CD4-positive, alpha-beta T cell (primary cell): ENCODE measurements at regions not wholly inside any gene's neighbourhood (a gene's known extent, or its start where the extent isn't known, plus 50 kb on each side); places are given as distances from the start of the nearest gene placed in this dataset.

Experiments used
- ATAC-seq: fragments of 200-7000 bp; cut with Tn5 transposase; one replicate; pipeline ENCODE4 v1.10.0; 2022; ENCODE audit warnings: mild to moderate bottlenecking; ENCODE audit not compliant: poor library complexity
- CTCF ChIA-PET: fragments of 350-600 bp; sonication (Branson Sonifier 250); formaldehyde crosslinking; loops from one replicate; lab custom pipeline; 2021; ENCODE audit warnings: antibody characterized with exemption, inconsistent platforms; lab: Charles Lee
- POLR2A ChIA-PET: fragments of 350-600 bp; sonication (Branson Sonifier 250); formaldehyde crosslinking; loops from one replicate; lab custom pipeline; 2021; ENCODE audit warnings: antibody characterized with exemption, inconsistent platforms; lab: Charles Lee
- DNase-seq, 14 experiments: peaks; one replicate each; pipeline ENCODE4 v3.0.0-alpha.2; 2013 to 2020; ENCODE audit warnings: mixed read lengths in 2 of 14
- H3K27ac ChIP-seq, 2 donors: one replicate each; pipeline versions ENCODE4 v1.5.1 to v1.7.0; 2013; ENCODE audit warnings: low read length in 2 of 2, low read depth in 1 of 2, mild to moderate bottlenecking in 1 of 2
- H3K27me3 ChIP-seq, 2 experiments: 1 replicate in 1 of 2; 2 replicates in 1 of 2; pipeline versions ENCODE4 v1.6.1 to v1.7.0; 2013; ENCODE audit warnings: low read length in 2 of 2, control low read depth in 1 of 2, mild to moderate bottlenecking in 1 of 2, moderate library complexity in 1 of 2; ENCODE audit not compliant: insufficient read depth in 2 of 2, control insufficient read depth in 1 of 2
- H3K36me3 ChIP-seq: one replicate; pipeline ENCODE4 v1.6.1; 2013; ENCODE audit warnings: low read length, control low read depth; ENCODE audit not compliant: insufficient read depth
- H3K4me1 ChIP-seq: one replicate; pipeline ENCODE4 v1.6.1; 2013; ENCODE audit warnings: low read length, control low read depth; ENCODE audit not compliant: insufficient read depth
- H3K4me3 ChIP-seq: one replicate; pipeline ENCODE4 v1.5.1; 2013; ENCODE audit warnings: mild to moderate bottlenecking, low read length, moderate library complexity
- H3K9me3 ChIP-seq, 2 experiments: 1 replicate in 1 of 2; 2 replicates in 1 of 2; pipeline versions ENCODE4 v1.6.1 to v1.7.0; 2013; ENCODE audit warnings: low read length in 2 of 2, mild to moderate bottlenecking in 2 of 2, control low read depth in 1 of 2, moderate library complexity in 1 of 2; ENCODE audit not compliant: control insufficient read depth in 1 of 2, insufficient read depth in 1 of 2
- H3K27ac Mint-ChIP-seq: one replicate; pipeline ENCODE4 v1.8.0; 2020; ENCODE audit warnings: mixed read lengths
- H3K27me3 Mint-ChIP-seq: one replicate; pipeline ENCODE4 v1.8.0; 2021; ENCODE audit warnings: mixed read lengths
- H3K36me3 Mint-ChIP-seq: one replicate; pipeline ENCODE4 v1.8.0; 2021; ENCODE audit warnings: low read depth, mixed read lengths
- H3K4me1 Mint-ChIP-seq: one replicate; pipeline ENCODE4 v1.8.0; 2021; ENCODE audit warnings: low read depth, mixed read lengths
- H3K4me3 Mint-ChIP-seq: one replicate; pipeline ENCODE4 v1.8.0; 2020; ENCODE audit warnings: mild to moderate bottlenecking, mixed read lengths
- H3K9me3 Mint-ChIP-seq: one replicate; pipeline ENCODE4 v1.8.0; 2020; ENCODE audit warnings: mixed read lengths
- intact Hi-C, 2 experiments: fragments of 100-400 bp; cut with DNase I in 1 of 2; cut with micrococcal nuclease in 1 of 2; formaldehyde crosslinking; loops; one replicate each; pipeline versions ENCODE4 v1.15.1 to v1.9.0; 2023 to 2025; cut with DNase I, micrococcal nuclease
- TF ChIP-seq, protein P1 (sequence below): fragments of 200-600 bp; IDR thresholded peaks from one replicate; pipeline ENCODE4 v1.8.0; 2022; ENCODE audit warnings: antibody characterized with exemption, mild to moderate bottlenecking

DNA sequence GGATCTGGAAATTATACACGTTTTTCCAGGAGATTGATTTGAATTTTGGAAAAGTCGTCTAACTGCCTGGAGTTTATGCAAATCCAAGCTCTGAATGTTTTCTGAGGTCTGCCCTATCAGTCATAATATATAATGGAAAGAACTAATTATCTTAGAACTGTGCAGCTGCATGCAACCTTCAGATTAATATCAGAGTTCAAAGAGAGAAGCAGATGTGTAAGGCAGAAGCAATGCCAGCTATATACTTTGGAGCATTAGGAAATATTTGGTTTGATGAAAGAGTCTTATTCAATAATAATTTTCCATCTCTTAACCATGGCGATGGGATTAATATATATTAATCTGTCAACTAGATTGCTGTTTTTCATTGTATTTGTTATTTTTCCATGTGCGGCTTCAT, 500.9 kb downstream of the NEBL start:
- H3K27ac ChIP-seq, result no peak overlapping the region
- no peak overlapping the region for H3K27ac Mint-ChIP-seq
- ATAC-seq, result no peak
- H3K4me3 Mint-ChIP-seq, result no peak overlapping the region
- peaks cover 0 to 11% of the 10 kb centered on the region in 2 experiments for H3K9me3 ChIP-seq
- H3K4me1 Mint-ChIP-seq, result no peaks in the 10 kb centered on the region
- TF ChIP-seq, protein P1, sequence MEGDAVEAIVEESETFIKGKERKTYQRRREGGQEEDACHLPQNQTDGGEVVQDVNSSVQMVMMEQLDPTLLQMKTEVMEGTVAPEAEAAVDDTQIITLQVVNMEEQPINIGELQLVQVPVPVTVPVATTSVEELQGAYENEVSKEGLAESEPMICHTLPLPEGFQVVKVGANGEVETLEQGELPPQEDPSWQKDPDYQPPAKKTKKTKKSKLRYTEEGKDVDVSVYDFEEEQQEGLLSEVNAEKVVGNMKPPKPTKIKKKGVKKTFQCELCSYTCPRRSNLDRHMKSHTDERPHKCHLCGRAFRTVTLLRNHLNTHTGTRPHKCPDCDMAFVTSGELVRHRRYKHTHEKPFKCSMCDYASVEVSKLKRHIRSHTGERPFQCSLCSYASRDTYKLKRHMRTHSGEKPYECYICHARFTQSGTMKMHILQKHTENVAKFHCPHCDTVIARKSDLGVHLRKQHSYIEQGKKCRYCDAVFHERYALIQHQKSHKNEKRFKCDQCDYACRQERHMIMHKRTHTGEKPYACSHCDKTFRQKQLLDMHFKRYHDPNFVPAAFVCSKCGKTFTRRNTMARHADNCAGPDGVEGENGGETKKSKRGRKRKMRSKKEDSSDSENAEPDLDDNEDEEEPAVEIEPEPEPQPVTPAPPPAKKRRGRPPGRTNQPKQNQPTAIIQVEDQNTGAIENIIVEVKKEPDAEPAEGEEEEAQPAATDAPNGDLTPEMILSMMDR, result no peak
- H3K27me3 ChIP-seq, result no peaks in the 10 kb centered on the region
- no peaks in the 10 kb centered on the region for H3K4me1 ChIP-seq
- ChIA-PET CTCF (no interaction called here), POLR2A (no interaction called here)
- no peak overlapping the region for H3K4me3 ChIP-seq
- peaks cover 3% of the 10 kb centered on the region for H3K9me3 Mint-ChIP-seq
- H3K36me3 ChIP-seq, result no peaks in the 10 kb centered on the region
- no peaks in the 10 kb centered on the region for H3K27me3 Mint-ChIP-seq
- DNase-seq, result no peak
- intact Hi-C loops, result no loop called here
- no peaks in the 10 kb centered on the region for H3K36me3 Mint-ChIP-seq

- intact Hi-C loops, result no loop called here
- Mint-ChIP-seq H3K27ac (no peak overlapping the region), H3K9me3 (peaks cover 3% of the 10 kb centered on the region), H3K27me3 (no peaks in the 10 kb centered on the region), H3K36me3 (no peaks in the 10 kb centered on the region), H3K4me3 (no peak overlapping the region), H3K4me1 (no peaks in the 10 kb centered on the region)
- no peaks in the 10 kb centered on the region for H3K27me3 ChIP-seq
- POLR2A ChIA-PET, result no interaction called here
- no peak overlapping the region for H3K4me3 ChIP-seq
- no peak overlapping the region for H3K27ac ChIP-seq
- no peak for DNase-seq
- H3K36me3 ChIP-seq, result no peaks in the 10 kb centered on the region
- ATAC-seq, result no peak
- H3K9me3 ChIP-seq, result peaks cover 0 to 3% of the 10 kb centered on the region in 2 experiments
- TF ChIP-seq, protein P1, result no peak
- H3K4me1 ChIP-seq, result no peaks in the 10 kb centered on the region
- CTCF ChIA-PET, result no interaction called here
Measured at GRCh38 chr10:20391629-20392028, 505.5 kb downstream of the NEBL start.

GRCh38 chr10:20381761-20382160, 515.4 kb downstream of the NEBL start:
- H3K4me3 ChIP-seq, result no peak overlapping the region
- H3K4me1 ChIP-seq, result no peaks in the 10 kb centered on the region
- DNase-seq (no peak), ATAC-seq (no peak)
- Mint-ChIP-seq H3K4me3 (no peak overlapping the region), H3K36me3 (no peaks in the 10 kb centered on the region), H3K9me3 (peaks cover 8% of the 10 kb centered on the region), H3K27me3 (no peaks in the 10 kb centered on the region), H3K4me1 (no peaks in the 10 kb centered on the region), H3K27ac (no peak overlapping the region)
- intact Hi-C loops, result no loop called here
- H3K27me3 ChIP-seq, result no peaks in the 10 kb centered on the region
- TF ChIP-seq, protein P1, result no peak
- H3K27ac ChIP-seq, result no peak overlapping the region
- H3K36me3 ChIP-seq, result no peaks in the 10 kb centered on the region
- CTCF ChIA-PET, result no interaction called here
- POLR2A ChIA-PET, result no interaction called here
- peaks cover 0 to 12% of the 10 kb centered on the region in 2 experiments for H3K9me3 ChIP-seq
